HFF-Myc (cell line): ENCODE measurements at regions not wholly inside any gene's neighbourhood (a gene's known extent, or its start where the extent isn't known, plus 50 kb on each side); places are given as distances from the start of the nearest gene placed in this dataset.

ENCODE experiments used
- DNase-seq: peaks from one replicate; pipeline ENCODE4 v3.0.0-alpha.2; 2011; ENCODE audit warnings: low read depth; ENCODE audit errors: extremely low read depth
- H3K4me3 ChIP-seq: replicated peaks from 2 replicates; pipeline ENCODE4 v1.5.1; 2011; ENCODE audit warnings: low read depth, mild to moderate bottlenecking, control low read depth, low read length
- TF ChIP-seq, protein P1 (sequence below): IDR thresholded peaks from 2 replicates; pipeline ENCODE4 v1.5.1; 2012; ENCODE audit warnings: mild to moderate bottlenecking, low read depth, low read length, control low read depth; ENCODE audit errors: missing control alignments

DNA sequence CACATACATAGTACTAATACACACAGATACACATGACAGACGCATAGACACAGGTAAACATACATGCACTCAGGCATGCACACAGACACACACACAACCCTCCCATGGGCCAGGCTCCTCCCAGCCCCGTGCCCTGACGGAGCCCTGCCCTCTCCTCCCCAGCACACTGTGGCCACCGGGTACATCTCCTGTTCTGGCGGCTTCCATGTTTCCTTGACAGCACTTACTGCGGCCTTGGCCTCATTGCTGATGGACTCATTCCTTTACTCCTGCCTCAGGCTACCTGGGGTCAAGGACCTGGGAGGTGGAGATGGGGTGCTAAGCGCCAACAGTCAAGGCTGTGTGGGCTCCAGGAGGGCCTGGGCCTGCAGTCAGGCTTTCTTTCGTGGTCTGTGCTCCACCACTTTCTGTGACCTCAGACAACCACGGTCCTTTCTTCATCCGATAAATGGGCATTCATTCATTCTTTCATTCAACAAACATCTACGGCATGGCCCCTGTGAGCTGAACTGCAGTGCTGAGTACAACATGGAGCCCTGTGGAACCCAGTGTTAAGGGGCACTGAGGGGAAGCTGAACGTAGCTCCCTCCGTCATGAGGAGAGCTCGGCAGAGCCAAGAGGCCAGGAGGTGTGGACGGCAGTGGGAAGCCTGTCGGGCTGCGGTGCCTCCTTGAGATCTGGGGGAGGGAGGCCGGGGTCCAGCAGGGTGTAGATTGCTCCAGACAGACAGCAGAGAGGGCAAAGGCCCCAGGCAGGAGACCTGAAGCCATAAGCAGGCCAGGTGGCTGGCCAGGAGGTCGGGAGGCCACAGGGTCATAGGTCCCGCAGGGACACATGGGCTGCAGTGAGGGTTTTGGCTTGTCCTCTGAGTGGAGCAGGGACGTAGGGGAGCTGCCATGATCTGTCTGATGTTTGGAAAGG is 190.4 kb upstream of the HDAC4 start:
- no peak for DNase-seq

DNA sequence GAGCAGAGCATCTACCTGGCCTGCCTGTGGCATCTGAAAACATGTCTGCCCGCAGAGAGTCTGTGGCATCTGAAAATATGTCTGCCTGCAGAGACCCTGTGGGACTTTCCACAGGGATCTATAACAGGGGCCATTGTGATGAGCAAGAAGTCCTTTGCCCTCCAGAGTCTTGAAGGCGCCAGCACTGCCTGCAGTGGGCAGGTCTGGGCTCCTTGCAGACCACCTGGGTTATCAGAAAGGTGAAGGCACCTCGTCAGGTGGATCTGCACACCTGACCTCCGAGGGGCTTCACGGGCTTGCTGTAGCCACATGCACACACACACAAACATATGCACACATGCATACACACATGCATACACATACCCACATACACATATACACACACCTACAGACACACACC is 189.5 kb upstream of the HDAC4 start:
- TF ChIP-seq, protein P1, sequence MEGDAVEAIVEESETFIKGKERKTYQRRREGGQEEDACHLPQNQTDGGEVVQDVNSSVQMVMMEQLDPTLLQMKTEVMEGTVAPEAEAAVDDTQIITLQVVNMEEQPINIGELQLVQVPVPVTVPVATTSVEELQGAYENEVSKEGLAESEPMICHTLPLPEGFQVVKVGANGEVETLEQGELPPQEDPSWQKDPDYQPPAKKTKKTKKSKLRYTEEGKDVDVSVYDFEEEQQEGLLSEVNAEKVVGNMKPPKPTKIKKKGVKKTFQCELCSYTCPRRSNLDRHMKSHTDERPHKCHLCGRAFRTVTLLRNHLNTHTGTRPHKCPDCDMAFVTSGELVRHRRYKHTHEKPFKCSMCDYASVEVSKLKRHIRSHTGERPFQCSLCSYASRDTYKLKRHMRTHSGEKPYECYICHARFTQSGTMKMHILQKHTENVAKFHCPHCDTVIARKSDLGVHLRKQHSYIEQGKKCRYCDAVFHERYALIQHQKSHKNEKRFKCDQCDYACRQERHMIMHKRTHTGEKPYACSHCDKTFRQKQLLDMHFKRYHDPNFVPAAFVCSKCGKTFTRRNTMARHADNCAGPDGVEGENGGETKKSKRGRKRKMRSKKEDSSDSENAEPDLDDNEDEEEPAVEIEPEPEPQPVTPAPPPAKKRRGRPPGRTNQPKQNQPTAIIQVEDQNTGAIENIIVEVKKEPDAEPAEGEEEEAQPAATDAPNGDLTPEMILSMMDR, result no peak
- no peak overlapping the region for H3K4me3 ChIP-seq
- DNase-seq, result no peak

More for the DNA sequence above, 190.4 kb upstream of the HDAC4 start:
- TF ChIP-seq, protein P1, result no peak
- no peak overlapping the region for H3K4me3 ChIP-seq

DNA sequence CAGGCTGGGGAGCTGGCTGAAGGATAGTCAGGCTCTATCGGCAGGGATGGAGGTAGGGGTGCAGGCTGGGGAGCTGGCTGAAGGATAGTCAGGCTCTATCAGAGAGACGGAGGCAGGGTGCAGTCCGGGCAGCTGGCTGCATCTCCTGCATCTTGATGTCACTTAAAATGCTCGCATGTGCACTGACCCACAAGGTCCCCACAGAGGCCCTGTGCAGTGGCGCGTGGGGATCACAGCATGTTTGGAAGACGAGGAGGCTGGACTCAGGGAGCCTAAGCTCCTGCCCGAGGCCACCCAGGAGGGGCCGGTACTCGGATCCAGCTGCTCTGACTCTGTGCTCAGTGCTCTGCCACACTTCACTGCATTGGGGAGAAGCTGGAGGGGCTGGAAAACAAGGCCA is 189.0 kb upstream of the HDAC4 start:
- TF ChIP-seq, protein P1, result no peak
- no peak for DNase-seq
- H3K4me3 ChIP-seq, result no peak overlapping the region

DNA sequence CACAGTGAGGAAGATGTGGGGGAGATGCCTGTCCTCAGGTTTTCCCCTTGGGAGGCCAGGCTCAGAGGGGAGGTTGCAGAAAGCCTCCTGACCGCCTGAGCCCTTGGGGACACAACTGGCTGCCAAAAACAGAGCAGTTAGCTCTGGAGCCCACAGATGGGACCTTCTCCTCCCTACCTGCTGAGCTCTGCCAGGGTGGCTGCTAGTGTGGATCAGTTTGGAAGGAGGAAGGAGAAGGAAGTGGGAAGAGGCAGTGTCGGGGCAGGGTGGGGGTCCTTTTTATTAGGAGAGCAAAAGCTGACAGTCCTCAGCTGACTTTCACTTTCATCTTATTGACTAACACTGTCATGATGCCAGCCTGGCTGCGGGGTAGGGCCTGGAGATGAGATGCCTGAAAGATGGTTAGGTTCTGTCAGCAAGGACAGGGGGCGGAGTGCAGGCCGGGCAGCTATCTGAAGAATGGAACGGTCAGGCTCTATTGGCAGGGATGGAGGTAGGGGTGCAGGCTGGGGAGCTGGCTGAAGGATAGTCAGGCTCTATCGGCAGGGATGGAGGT is 188.5 kb upstream of the HDAC4 start:
- TF ChIP-seq, protein P1, result no peak
- DNase-seq, result no peak
- no peak overlapping the region for H3K4me3 ChIP-seq

DNA sequence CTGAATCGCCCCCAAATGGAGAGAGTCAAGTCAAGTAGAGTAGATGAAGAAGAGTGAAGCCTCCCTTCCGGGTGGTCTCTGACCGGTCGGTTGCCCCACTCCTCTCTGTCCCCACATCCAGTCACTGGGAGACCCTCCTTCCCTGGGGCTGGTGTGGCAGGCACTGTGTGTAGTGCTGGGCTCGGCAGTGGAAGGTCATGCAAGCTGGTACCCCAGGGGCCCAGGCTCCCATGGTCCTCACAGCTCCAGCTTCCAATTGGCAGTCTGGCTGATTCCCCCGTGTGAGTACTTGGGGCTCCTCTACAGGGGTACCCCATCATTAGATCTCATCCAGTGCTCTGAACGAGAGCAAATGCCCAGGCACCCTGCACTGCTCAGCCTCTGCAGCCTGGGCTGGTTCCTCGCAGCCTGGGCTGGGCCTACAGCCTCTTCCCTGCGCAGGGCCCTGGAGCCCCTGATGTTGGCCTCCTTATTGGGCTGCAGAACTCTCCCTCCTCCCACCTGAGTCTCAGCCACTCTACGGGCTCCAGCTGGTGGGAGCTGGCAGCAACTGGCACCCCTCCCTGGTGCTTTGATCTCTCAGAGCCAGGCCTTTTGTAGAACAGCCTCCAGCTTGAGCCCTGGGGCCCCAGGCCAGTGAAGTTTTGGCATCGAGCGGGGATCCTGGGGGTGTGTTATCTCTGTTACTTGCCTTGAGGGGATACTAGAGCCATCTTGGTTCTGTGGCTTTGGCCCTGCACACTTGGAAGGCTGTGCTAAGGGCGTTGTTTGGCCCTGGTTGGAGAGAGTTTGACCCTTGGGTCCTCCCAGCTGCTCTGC is 187.8 kb upstream of the HDAC4 start:
- no peak for DNase-seq
- H3K4me3 ChIP-seq, result no peak overlapping the region
- TF ChIP-seq, protein P1, result no peak

DNA sequence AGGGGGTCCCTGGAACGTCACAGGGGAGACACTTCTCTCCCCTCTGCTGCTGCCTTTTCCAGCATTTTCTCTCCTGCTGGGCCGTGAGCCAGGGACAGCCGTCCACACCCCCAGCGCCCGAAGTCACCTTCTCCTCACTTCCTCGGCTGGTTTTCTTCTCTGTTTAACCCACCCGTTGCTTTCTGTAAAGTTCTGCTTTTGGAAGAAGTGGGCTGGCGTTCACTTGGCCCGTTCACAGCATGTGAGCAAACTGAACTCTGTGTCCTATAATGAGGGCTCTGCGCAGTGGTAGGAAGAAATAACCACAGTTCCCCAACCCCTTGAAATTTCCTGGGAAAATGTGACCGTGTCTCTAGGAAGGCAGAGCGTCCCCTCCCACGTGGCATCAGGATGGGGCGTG is 187.0 kb upstream of the HDAC4 start:
- TF ChIP-seq, protein P1, result no peak
- DNase-seq, result no peak
- H3K4me3 ChIP-seq, result no peak overlapping the region
